ENCODE measurements at regions not wholly inside any gene's neighbourhood (a gene's known extent, or its start where the extent isn't known, plus 50 kb on each side); places are given as distances from the start of the nearest gene placed in this dataset.
A peak's percentile ranks its signal among the peaks of the same experiment; 100 is the strongest.

GRCh38 chr18:21996351-21996826 lies 173.0 kb upstream of the GATA6 start:
- DNase-seq, result no peak

DNA sequence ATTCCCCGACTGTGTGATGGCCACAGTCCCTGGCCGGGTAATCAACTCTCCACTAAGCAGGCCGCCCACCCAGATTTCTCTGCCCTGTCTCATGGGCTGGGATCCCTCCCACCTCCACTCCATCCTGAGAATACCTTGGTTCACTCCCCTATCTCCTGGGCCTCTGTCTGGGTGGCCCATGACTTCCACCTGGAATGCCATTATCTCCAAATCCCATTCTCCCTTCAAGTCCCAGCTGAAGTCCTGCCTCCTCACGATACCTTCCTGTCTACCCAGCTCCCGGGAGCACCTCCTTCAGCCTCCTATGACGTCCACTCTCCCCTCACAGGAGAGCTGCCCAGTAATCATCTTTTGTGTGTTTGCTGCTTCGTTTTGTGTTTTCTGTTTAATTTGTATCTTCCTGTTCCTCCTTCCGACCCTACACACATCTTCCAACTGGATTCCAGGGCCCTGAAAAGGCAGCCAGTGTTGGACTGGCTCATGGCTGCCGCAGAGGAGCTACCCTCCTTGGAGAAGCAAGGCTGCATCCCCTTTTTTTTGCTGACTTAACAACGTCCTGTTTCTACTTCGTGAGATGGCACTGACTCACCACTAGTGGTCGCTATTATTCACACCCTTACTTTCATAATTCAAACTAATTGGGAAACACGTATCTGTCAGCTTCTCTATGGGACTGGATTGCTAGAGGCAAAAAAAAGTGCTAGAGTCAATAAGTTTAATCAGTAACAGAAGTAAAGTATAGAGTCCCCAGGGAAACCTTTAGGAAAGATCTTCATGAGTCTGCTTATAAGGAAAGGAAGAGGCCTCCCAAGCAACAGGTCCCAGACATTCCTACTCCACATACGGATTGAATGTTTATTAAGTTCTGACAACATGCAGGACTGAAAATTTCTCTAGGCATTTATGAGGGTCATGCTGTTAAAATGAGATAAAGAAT lies 171.9 kb upstream of the GATA6 start:
- DNase-seq, result no peak

- DNase-seq, result no peak
Measured at GRCh38 chr18:21998486-21998885, 170.9 kb upstream of the GATA6 start.

DNA sequence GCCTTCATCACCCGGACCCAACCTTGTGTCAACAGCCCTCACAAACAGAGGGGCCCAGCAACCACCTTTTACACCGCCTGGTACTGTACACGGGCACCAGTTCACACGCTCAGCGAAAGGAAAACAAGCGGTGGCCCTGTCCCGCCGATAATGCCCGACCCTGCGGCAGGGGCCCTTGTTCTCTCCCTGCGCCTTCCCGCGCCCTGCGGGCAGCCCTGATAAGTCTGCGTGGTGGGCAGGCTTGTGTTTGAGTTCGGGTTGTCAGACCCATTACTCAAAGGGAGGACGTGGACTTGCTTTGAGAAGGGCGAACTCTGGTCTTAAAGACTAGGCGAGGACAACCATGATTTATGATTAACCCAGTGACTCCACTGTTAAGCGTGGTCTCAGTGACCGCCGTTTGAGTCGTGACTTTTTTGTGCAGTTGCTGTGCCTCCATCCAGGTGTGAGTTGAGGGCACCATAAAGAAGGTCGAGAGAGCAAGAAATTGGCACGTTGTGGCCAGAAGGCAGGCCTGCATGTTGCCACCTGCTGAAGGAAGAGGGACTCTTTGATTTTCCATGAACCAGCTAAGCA lies 167.4 kb upstream of the GATA6 start:
- no peak for DNase-seq

GRCh38 chr18:22005191-22005841 lies 164.1 kb upstream of the GATA6 start:
- DNase-seq, result peak in 6 of 56 donors; percentile 1 to 12 (median 5)

DNA sequence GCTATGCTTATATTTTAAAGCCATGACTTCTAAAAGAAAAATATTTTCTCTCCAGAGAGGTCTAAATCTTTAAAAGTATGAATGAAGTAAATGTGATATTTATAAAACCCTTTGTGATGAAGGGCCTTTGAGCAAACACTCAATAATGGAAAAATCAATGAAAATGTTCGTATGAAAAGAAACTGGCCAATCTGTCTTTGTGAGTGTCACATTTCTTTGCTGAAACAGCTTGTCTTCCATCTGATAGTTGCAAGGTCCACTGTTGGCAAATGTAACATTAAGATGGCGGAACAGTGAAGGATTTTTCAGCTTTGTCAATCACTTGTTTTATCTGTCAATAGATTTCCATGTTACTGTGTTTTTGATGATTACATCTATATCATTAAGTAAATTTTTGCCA lies 162.9 kb upstream of the GATA6 start:
- DNase-seq, result no peak

DNA sequence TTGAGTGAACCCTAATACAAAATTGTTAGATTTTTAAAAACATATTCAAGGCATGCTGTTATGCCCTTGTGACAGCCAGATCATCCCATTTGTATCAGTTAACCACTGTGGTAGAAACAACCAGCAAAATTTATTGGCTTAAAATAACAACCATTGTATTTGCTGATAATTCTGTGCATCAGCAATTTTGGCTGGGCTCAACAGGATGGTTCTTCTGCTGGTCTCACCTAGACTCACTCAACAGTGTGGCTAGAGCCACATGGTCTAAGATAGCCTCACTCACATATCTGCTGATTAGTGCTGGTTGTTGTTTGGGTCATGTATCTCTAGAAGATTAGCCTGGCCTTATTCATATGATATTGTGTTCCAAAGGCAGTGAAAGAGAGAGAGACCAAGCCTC lies 160.1 kb upstream of the GATA6 start:
- DNase-seq, result no peak

DNA sequence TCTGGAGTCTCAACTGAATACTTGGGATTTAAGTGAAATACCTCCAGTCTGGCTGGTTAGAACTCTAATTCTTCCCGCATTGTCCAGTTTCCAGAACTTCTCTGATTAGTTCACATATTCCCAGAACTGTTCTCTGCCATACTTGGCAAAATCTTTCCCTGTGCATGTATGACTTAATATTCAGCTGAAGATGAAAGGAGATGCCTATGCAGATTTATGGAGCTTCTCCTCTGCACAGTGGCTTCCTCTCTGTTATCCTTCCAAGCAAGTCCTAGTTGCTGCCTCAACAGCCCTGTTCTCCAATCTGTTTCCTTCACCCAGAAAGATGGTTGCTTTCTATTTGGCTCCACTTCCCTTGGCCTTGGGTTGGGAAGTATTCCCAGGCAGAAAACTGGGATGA lies 155.4 kb upstream of the GATA6 start:
- DNase-seq, result no peak

- DNase-seq, result no peak
Measured at GRCh38 chr18:22015156-22015555, 154.2 kb upstream of the GATA6 start.

DNA sequence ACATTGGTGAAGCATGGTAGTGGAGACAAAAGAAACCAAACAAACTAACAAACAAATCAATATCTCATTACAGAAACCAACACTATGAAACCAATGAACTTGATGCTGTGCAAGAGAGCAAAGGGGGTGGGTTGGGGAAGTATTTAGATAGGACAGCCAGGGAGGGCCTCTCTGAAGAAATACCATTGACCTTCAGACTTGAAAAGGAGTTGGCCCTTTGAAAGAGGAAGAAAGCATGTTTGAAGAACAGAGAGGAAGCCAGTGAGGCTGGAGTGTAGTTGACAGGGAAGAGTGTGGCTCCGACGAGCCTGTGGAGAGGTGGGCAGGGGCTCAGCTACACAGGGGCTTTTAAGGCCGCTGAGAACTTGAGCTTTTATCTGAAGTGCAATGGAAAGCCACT lies 151.0 kb upstream of the GATA6 start:
- no peak for DNase-seq

DNA sequence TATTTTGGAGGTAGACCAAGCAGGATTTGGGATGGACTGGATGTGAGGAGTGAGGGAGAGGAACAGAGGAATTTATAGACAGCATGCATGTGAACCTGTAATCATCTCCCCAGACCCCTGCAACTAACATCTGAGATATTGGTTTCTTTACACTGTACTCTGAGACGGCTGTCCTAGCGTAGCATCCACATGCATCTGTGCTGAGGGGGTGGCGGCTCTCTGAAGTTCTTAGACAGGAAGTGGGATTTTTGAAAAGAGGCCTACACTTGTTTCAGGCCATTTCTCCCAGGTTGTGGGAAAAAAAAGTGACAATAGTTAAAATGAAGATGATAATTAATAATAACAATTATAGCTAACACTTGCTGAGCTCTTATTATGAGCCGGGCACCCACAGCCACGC lies 150.2 kb upstream of the GATA6 start:
- DNase-seq, result no peak

DNA sequence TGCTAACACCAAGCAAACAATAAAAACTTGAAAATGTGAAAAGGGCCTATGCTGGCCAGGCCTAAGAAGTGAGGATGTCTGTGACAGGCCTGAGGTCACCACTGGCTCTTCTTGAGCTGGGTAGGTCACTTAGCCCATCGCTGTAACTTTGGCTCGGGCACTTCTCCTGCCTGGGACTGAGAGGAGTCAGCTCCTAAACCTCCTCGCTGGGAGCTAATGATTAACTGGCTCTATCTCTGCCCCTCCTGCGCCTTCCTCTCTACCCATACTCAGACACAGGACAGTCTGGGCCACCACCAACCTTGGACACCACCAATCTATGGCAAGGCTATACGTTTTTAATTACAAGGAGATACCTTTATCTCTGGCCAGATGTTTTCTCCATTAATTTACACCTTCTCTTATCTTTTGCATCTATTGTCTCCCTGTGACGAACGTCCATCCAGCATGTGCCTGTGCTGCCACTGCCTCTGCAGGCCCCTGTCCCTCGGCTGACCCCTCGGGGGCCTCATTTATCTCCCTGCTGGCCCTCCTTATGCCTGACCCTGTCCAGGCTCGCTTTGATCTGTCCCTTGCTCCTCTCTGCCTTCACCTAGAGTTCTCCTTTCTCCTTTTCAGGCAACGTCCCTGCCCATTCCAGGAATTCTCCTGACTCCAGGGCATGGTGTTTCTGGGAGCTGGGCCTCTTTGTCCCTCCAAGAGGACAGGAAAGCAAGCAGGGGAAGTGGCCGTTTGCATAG lies 149.1 kb upstream of the GATA6 start:
- DNase-seq, result no peak

DNA sequence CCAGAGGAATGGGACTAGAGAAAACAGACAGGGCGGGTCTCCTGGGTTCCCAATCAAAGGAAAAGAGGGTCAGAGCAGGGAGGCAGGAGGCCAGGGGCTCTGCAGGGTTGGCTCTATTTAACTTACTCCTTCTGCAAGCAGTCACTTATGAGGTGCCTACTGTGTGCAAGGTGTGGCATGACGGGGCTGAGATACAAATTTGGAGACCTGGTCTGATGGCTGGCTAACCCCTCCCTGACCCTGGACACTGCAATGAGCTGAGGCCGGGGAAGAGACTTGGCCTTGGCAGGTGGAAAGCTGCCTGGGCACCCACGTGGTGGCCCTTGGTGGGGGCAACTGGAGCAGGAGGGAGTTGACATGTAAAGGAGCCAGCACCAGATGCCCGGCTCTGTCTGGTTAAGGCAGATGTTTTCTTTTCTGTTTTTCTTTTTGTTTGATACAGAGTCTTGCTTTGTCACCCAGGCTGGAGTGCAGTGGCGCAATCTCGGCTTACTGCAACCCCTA lies 148.5 kb upstream of the GATA6 start:
- DNase-seq, result no peak

GRCh38 chr18:22021701-22022100 lies 147.7 kb upstream of the GATA6 start:
- no peak for DNase-seq

DNA sequence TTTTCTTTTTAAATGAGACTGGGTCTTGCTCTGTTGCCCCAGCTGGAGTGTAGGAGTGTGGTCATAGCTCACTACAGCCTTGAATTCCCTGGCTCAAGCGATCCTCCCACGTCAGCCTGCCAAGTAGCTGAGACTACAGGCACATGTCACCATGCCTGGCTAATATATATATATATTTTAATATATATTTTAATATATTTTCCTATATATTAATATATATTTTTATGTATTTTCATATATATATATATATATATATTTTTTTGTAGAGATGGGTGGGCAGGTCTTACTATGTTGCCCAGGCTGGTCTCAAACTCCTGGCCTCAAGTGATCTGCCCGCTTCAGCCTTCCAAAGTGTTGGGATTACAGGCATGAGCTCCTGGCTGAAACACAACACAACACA lies 144.5 kb upstream of the GATA6 start:
- DNase-seq, result no peak

DNA sequence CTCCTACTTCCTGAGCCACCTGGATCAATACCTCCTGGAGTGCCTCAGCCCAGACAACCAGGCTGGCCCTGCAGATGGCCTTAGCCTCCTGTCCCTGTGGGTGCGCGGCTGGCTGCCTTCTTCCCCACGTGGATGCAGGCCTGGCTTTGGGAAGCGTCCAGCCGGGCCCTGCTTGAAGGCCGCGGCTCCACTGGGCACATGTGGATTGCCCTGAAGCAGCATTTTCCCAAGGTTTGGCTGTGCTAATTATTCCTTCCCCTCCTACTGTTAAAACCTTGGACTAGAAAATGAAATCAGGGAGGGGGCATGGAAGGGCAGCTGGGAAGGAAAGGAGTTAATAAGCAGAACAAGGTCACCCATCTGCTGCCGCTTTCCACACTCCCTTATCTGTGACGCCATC lies 143.0 kb upstream of the GATA6 start:
- DNase-seq, result no peak

DNA sequence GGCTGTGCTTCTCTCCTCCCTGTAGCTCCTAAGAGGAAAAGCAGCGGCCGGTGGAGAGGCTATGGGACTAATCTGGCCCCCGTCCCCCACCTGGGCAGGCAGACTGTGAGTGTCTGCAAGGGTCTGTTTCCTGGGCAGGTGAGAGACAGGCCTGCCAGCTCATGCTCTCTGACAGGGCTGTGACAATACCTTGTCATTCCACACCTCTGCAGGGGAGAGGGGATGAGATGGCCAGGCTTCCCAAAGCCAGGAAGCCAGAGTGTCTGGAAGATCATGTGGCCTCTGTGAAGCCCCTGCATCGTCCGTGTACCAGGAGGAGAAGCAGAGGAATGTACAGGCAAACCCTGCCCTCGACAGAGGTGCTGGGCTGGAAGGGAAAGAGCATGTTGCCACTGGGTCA lies 142.5 kb upstream of the GATA6 start:
- DNase-seq, result no peak

DNA sequence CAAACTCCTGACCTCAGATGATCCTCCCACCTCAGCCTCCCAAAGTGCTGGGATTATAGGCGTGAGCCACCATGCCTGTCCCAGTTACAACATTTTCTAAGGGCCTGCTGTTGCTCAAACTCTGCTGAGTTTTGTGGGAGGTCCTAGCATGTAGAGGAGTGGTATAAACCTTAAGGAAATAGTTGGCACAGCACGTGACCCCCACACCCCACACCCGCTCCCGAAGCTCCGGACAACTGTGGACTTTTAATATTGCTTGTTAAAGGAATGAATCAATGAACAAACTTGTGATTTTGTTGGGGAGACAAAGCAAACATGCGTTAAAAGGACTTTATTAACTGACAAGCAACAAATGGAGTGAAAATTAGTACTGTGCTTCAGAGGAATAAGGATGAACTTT lies 137.8 kb upstream of the GATA6 start:
- no peak for DNase-seq

DNA sequence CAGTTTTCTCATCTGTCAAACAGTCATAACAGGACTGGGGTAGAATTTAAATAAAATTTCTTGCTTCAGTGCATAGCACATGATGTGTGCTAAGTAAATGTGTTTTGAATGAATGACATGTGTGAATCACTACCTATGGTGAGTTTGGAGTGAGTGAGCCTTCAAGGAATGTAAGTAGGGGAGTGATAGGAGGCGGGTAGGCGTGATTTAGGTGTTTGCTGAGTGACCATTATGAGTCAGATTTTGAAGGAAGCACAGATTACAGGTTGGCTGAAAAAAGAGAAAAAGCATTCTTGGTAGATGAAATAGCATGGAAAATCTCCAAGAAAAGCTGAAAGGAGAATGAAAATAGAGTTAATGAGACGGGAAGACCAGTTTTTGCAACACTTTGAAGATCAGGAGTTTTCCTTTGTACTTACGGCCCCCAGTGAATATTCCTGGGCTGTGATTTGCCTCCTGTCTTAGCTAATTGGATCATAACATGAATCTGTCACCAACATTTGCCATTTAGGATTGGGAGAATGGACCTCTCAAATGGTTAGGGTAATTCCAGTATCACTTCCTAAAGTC lies 136.9 kb upstream of the GATA6 start:
- no peak for DNase-seq

DNA sequence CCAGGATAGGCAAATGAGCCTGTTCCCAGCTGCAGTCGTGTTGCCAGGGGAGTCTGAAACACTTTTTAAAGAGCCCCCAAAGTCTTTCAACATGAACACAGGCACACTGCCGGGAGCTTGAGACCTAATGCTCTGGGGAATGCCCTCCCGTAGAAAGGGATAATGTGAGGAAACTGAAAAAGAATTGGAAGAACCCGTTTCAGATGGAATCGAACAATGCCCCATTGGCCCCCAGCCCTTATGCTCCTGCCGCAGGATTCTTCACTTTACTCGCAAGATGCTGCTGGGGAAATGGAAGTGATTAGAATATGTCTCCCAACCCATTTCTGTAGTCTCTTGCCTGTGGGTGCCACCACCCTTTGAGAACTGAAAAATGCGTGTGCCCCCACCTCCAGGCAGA lies 136.3 kb upstream of the GATA6 start:
- no peak for DNase-seq

DNA sequence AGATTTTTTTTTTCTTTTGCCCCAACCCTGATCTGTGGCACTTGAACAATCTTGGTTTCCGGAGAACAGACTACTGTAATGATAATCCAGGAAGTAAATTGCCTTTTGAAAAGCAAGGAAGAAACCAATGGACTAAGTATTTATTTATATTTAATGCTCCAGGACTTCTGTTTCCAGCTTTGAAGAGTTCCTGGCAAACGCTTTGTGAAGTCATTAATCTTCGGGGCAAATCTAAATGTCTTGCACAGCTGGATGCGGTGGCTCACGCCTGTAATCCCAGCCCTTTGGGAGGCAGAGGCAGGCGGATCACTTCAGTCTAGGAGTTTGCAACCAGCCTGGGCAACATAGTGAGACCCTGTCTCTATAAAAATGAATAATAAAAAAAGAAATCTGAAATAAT lies 135.1 kb upstream of the GATA6 start:
- no peak for DNase-seq

Data from amygdala (tissue), 56 donors.